ELR (cell line): ENCODE measurements at regions not wholly inside any gene's neighbourhood (a gene's known extent, or its start where the extent isn't known, plus 50 kb on each side); places are given as distances from the start of the nearest gene placed in this dataset.

Source experiments
- DNase-seq: peaks from one replicate; pipeline ENCODE4 v3.0.0-alpha.2; 2015; ENCODE audit warnings: low read depth

DNA sequence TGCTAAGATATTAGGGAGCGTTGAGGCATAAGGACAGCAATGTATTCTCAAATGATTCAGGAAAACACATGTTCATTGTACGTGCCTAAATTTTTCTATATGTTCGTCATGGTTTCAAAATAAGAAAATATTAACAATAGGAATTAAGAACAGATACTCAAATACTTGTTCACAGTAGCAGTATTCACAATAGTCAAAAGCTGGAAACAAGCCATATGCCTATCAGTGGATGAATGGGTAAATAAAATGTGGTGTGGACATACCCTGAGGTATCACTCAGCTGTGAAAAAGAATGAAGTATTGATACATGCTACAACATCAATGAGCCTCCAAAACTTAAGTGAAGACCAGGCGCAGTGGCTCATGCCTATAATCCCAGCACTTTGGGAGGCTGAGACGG lies 84.7 kb upstream of the PTER start:
- DNase-seq: no peak

DNA sequence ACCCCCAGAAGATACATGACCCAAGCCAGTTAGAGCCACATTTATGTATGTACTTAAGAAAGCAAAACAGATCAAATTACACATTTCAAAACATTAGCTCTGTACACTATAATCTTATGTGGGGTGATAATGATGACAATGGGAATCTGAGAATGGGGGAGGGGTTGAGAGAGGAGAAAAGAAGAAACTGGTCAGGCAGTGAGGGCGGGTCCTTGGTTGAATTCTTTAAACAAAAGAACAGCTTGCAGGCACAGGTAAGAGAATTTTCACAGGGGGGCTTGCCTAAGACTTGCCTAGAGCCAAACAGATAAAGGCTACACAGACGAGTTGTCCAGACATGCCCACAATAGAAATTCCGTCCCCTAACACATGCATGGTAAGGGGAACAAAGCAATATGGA lies 76.8 kb upstream of the PTER start:
- DNase-seq: no peak

DNA sequence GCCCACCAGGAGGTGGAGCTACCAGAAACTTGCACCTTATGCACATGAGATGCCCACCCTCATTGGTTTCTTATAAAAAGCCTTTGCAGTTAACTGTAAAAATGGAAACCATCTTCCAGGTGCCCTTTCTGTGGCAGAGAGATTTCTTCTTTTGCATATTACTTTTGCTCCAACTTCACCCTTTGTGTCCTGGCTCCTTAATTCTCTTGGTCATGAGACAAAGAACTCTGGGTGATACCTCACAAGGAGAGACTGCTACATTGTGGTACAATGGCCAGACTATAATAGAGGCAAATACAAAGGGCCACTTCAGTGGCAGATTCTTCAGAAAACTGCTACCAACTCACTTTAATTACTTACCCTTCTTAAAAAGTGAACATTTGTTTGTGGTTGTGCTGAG lies 76.4 kb upstream of the PTER start:
- DNase-seq: no peak

DNA sequence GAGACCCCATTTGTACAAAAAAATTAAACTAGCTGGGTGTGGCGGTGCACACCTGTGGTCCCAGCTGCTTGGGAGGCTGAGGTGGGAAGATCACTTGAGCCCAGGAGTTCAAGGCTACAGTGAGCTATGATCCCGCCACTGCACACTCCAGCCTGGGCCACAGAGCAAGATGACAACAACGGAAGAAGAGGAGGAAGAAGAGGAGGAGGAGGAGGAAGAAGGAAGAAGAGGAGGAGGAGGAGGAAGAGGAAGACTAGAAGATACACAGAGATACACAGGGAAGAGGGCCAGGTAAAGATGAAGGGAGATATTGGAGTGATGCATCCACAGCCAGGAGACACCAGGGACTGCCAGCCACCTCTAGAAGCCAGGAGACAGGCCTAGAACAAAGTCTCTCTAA lies 75.7 kb upstream of the PTER start:
- no peak for DNase-seq

DNA sequence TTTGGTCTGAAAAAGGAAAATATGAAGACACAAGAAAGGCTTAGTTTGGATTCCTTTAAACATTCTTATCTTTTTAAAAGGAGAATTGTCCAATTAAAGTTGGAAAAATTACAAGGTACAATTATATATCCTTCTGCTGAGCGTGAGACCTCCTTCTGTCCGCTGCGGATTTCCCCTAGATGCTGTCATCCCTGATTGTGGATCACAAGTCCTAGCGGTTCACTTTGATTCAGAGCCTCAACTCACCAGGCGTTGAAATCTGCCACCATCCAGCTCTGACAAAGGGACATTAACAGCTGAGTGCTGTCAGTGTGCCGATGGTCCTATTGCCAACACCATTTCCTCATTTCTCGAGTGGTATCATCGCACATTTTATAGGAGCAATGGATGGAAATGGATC lies 73.1 kb upstream of the PTER start:
- no peak for DNase-seq

DNA sequence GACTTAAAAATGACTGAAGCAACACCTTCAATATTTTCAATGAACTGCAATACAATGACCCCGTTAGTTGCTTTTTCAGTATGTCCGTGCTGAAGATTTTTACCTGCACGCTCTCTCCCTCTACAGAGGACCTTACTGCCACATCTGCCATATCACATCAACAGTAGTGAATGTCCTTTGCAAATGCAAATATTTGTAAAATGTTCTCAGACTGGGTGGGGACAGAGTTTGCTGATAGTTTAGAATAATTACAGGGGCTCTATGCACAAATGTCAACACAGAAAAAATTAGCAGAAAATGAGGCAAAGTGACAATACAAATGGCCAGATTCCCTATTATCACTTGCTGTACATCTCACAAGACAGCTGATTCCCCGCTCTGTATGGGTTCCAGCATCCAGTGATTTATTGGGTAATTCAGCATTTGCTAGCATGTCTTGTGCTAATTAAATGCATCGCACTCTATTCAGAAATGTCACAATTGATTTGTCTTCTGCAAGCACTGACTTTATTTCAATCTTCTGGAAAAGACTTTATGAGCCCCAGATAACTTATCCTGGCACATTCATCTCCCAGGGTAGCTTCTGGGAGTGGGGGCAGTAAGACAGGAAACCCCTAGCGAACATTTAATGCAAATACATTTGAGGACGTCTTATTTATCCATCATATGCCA lies 69.1 kb upstream of the PTER start:
- DNase-seq: no peak

DNA sequence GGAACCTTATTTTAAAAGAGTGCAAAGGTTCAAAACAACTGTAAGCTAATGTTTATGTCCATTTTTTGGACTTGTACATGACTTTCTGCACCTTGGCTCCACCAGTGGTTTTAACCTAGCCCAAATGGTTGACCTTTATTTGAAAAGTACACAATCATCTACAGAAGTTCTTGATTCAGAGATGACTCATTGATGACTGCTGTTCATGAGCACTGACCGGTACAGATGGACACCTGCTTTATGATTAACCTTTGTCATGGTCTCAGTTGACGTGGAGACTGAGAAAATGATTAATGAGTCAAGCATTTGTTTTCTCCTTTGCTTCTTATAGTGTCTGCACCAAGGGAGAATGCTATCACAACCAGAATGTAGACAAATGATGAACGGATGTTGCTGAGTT lies 55.7 kb upstream of the PTER start:
- DNase-seq: peak; percentile 64

DNA sequence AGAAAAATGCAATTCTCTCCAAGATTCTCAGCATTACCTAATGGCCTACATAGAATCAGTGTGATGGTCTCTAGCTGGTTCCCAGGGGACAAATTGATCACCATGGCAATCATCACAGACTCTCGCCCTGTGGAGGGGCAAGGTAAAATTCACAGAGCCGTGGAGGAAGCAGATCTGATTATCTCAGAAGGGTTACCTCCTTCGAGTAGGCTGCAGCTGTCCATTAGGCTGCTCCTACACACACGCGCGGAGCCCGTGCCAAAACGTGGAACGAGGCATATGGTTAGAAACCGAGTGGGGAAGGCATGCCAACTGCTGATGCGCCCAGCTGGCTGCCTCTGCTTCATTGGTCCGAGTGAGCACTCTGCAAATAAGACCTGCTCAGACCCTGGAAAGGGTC lies 52.8 kb upstream of the PTER start:
- DNase-seq: no peak

DNA sequence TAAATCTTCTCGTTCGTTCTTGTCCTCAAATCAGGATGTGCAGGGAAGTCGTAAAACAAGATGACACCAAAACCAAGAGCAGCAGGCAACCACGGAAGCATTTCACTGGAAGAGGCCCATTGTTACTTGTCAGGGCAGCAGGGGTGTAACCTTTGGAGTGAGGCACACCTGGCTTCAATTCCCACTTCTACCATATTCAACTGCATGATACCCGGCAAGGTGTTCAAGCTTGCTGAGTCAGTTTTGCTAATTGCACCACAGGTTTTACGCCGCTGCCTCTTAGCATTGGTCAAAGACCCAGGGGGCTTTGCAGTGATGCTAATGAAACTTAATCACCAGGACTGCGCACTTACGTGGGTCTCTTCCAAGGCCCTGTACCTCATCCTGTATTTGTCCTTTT lies 50.0 kb upstream of the PTER start:
- DNase-seq: no peak
